Naive thymus-derived CD8-positive, alpha-beta T cell (primary cell): ENCODE measurements at regions not wholly inside any gene's neighbourhood (a gene's known extent, or its start where the extent isn't known, plus 50 kb on each side); places are given as distances from the start of the nearest gene placed in this dataset.

Experiments used
- ATAC-seq, 2 donors: fragments of 150-1000 bp; cut with Tn5 transposase in 1 of 2; sonication (Bioruptor Pico), chemical (Tn5 transposase) in 1 of 2; 1 replicate in 1 of 2; 2 replicates in 1 of 2; pipeline ENCODE4 v1.10.0; 2021; ENCODE audit warnings: mild to moderate bottlenecking in 2 of 2, moderate library complexity in 2 of 2
- POLR2A ChIA-PET: fragments of 350-600 bp; sonication (Branson Sonifier 250); formaldehyde crosslinking; loops from one replicate; lab custom pipeline; 2021; ENCODE audit warnings: antibody characterized with exemption; lab: Charles Lee
- DNase-seq, 10 donors: peaks; one replicate each; pipeline versions ENCODE4 v3.0.0 to v3.0.0-alpha.2; 2020 to 2022
- H3K27ac Mint-ChIP-seq, 10 donors: one replicate each; pipeline ENCODE4 v1.8.0; 2020 to 2022; ENCODE audit warnings: mild to moderate bottlenecking in 10 of 10, mixed read lengths in 10 of 10, moderate library complexity in 4 of 10, inconsistent platforms in 1 of 10
- H3K27me3 Mint-ChIP-seq, 5 donors: one replicate each; pipeline ENCODE4 v1.8.0; 2021 to 2022; ENCODE audit warnings: mixed read lengths in 5 of 5
- H3K36me3 Mint-ChIP-seq, 3 donors: one replicate each; pipeline ENCODE4 v1.8.0; 2020 to 2022; ENCODE audit warnings: mixed read lengths in 3 of 3, mild to moderate bottlenecking in 2 of 3, inconsistent platforms in 1 of 3
- H3K4me1 Mint-ChIP-seq, 4 donors: one replicate each; pipeline ENCODE4 v1.8.0; 2021 to 2022; ENCODE audit warnings: mixed read lengths in 4 of 4
- H3K4me3 Mint-ChIP-seq, 10 donors: one replicate each; pipeline ENCODE4 v1.8.0; 2020 to 2022; ENCODE audit warnings: mild to moderate bottlenecking in 10 of 10, mixed read lengths in 10 of 10, moderate library complexity in 6 of 10, inconsistent platforms in 1 of 10
- H3K9me3 Mint-ChIP-seq, 9 donors: one replicate each; pipeline ENCODE4 v1.8.0; 2020 to 2022; ENCODE audit warnings: mixed read lengths in 9 of 9, mild to moderate bottlenecking in 3 of 9, inconsistent platforms in 1 of 9, moderate library complexity in 1 of 9

DNA sequence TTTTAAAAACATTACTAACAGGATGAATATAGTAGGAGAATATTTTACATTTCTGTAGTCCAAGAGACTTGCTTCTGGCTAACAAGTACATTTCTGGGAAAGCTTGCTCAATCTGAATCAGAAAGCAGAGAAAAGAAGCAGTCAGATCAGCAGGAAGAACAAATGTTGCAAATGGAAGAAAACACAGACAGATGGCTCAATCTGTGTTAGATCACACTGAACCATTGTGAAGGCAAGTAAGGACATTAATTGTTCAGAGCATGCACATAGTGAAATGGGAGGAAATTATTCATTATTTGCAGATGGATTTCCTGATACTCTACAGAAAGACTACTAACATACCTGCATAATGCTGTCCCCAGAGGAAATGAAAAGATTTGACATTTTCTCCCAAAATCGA, 65.2 kb upstream of the CNOT2 start:
- no peak for DNase-seq
- no peaks in the 10 kb centered on the region for H3K4me1 Mint-ChIP-seq
- ATAC-seq: no peak
- no peak overlapping the region for H3K27ac Mint-ChIP-seq
- POLR2A ChIA-PET: no interaction called here
- peaks cover 0 to 21% (median 5%) of the 10 kb centered on the region in 9 donors for H3K9me3 Mint-ChIP-seq
- H3K36me3 Mint-ChIP-seq: peaks cover 0 to 8% (median 5%) of the 10 kb centered on the region in 3 donors
- H3K27me3 Mint-ChIP-seq: peaks cover 2 to 20% (median 7%) of the 10 kb centered on the region in 5 donors
- H3K4me3 Mint-ChIP-seq: no peak overlapping the region

DNA sequence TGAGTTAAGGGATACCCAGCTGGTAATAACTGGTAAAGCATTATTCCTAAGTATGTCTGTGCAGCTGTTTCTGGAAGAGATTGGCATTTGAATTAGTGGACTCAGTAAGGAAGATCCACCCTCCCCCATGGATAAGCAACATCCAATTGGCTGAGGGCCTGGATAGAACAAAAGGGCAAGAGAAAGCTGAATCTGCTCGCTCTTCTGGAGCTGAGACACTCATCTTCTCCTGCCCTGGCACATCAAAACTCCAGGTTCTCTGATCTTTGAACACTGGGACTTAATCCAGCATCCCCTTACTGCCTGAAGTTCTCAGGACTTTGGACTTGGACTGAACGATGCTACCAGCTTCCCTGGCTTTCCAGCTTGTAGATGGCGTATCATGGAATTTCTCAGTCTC, 63.1 kb upstream of the CNOT2 start:
- Mint-ChIP-seq H3K4me1 (no peaks in the 10 kb centered on the region), H3K9me3 (peaks cover 0 to 23% (median 7%) of the 10 kb centered on the region in 9 donors), H3K27ac (no peak overlapping the region), H3K36me3 (peaks cover 0 to 8% (median 5%) of the 10 kb centered on the region in 3 donors), H3K4me3 (no peak overlapping the region), H3K27me3 (peaks cover 2 to 23% (median 9%) of the 10 kb centered on the region in 5 donors)
- ATAC-seq (no peak), DNase-seq (no peak)
- POLR2A ChIA-PET: no interaction called here

DNA sequence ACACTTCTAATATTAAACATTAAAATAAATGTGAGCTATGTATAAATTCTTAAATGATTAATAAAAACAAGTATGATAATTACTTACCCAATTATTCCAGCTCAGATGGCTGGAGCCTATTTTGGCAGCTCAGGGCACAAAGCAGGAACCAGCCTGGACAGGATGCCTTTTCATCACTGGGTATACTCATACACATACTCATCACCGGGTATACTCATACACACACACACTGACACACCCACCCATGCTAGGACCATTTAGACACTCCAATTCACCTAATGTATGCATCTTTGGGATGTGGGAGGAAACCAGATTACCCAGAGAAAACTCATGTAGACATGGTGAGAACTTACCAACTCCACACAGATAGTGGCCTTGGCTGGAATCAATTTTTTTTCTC, 57.9 kb upstream of the CNOT2 start:
- H3K4me1 Mint-ChIP-seq: no peaks in the 10 kb centered on the region

DNA sequence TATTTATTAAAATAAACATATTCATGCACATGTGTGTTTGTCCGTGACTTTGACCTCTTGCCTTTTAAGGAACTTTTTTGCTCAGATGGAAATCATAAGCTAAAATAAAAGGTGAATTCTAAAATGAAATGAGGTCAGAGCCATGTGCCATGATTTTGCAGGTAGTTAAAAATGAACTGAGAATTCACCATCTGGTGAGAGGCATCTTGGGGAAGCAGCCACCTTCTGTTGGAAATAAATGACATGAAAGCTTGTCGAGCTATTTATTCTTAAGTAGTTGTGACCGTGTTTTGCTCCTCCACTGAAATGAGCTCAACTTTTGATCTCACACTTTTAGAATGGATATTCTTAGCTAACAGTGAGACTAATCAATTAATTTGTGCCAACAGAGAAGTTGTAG, 56.8 kb upstream of the CNOT2 start:
- Mint-ChIP-seq H3K27ac (no peak overlapping the region), H3K27me3 (peaks cover 0 to 10% (median 3%) of the 10 kb centered on the region in 5 donors), H3K4me1 (no peaks in the 10 kb centered on the region), H3K4me3 (no peak overlapping the region), H3K9me3 (peaks cover 0 to 10% (median 2%) of the 10 kb centered on the region in 9 donors), H3K36me3 (peaks cover 0 to 6% (median 0%) of the 10 kb centered on the region in 3 donors)
- POLR2A ChIA-PET: no interaction called here
- no peak for ATAC-seq
- DNase-seq: no peak

More for the DNA sequence above, 57.9 kb upstream of the CNOT2 start:
- Mint-ChIP-seq H3K9me3 (peaks cover 0 to 16% (median 7%) of the 10 kb centered on the region in 9 donors), H3K4me3 (no peak overlapping the region), H3K36me3 (peaks cover 0 to 6% (median 5%) of the 10 kb centered on the region in 3 donors), H3K27ac (no peak overlapping the region), H3K27me3 (peaks cover 2 to 21% (median 9%) of the 10 kb centered on the region in 5 donors)
- DNase-seq (no peak), ATAC-seq (no peak)
- POLR2A ChIA-PET: no interaction called here

DNA sequence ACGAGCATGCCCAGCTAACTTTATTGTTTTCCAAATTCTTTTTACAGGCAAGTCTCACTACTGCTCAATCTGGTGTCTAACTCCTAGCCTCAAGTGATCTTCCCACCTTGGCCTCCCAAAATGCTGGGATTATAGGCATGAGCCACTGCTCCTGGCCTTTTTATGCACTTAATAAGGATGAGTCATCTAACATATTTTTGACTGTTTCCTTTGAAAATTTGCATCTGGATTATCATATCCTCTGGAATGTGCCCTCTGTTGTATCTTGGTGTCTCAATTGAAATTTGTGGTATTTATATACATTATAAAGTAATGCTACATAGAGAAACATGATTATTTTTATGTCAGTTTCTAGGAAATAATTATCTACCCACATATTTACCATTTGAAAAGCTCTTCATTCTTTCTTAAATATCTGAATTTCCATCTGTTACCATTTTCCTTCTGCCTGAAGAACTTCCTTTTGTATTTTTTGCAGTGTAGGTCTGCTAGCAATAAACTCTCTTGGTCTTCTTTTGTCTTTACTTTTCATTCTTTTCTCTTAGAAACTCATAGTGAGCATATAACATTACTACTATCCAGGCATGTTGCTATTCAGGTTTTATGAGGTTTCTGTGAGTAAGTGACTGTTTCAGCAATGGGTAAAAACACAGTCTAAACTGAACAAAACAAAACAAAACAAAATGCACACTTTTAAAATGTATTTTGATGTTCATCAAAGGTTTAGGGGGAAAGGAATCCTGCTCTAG, 52.8 kb upstream of the CNOT2 start:
- no peak overlapping the region for H3K4me3 Mint-ChIP-seq
- no peak overlapping the region for H3K27ac Mint-ChIP-seq
- no peaks in the 10 kb centered on the region for H3K36me3 Mint-ChIP-seq
- H3K9me3 Mint-ChIP-seq: no peaks in the 10 kb centered on the region
- POLR2A ChIA-PET: no interaction called here
- DNase-seq (no peak), ATAC-seq (no peak)
- H3K4me1 Mint-ChIP-seq: no peaks in the 10 kb centered on the region
- peaks cover 0 to 1% (median 0%) of the 10 kb centered on the region in 5 donors for H3K27me3 Mint-ChIP-seq
